ENCODE measurements at regions not wholly inside any gene's neighbourhood (a gene's known extent, or its start where the extent isn't known, plus 50 kb on each side); places are given as distances from the start of the nearest gene placed in this dataset.

DNA sequence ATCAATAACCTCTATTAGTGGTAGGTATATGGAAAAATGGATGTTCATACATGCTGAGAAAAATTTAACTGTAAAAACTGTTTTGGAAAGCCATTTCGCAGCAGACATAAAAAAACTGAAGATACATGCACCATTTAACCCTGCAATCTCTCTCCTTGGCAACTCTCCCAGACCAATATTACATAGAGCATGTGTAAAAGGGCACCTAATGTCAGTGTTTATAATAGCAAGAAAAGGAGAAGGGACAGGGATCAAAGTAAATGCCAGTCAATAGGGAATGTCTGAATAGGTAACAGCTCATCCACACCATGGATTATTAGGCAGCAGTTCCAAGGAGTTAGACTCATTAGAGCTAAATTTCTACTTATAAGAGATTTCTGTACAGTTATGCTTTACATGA lies 77.2 kb downstream of the BTG1 start:
- Mint-ChIP-seq H3K9me3 (ENCODE audit: low read depth) (no peaks in the 10 kb centered on the region), H3K27ac (ENCODE audit: unreplicated experiment) (no peak overlapping the region), H3K36me3 (ENCODE audit: low read depth) (no peaks in the 10 kb centered on the region), H3K27me3 (ENCODE audit: low read depth) (no peaks in the 10 kb centered on the region), H3K4me3 (ENCODE audit: unreplicated experiment) (no peak overlapping the region), H3K4me1 (ENCODE audit: low read depth) (peaks cover 28% of the 10 kb centered on the region)
- TF ChIP-seq, protein P1, sequence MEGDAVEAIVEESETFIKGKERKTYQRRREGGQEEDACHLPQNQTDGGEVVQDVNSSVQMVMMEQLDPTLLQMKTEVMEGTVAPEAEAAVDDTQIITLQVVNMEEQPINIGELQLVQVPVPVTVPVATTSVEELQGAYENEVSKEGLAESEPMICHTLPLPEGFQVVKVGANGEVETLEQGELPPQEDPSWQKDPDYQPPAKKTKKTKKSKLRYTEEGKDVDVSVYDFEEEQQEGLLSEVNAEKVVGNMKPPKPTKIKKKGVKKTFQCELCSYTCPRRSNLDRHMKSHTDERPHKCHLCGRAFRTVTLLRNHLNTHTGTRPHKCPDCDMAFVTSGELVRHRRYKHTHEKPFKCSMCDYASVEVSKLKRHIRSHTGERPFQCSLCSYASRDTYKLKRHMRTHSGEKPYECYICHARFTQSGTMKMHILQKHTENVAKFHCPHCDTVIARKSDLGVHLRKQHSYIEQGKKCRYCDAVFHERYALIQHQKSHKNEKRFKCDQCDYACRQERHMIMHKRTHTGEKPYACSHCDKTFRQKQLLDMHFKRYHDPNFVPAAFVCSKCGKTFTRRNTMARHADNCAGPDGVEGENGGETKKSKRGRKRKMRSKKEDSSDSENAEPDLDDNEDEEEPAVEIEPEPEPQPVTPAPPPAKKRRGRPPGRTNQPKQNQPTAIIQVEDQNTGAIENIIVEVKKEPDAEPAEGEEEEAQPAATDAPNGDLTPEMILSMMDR (IDR thresholded peaks at IDR 0.05) = no peak
- no peak for DNase-seq (ENCODE audit: low spot score)

DNA sequence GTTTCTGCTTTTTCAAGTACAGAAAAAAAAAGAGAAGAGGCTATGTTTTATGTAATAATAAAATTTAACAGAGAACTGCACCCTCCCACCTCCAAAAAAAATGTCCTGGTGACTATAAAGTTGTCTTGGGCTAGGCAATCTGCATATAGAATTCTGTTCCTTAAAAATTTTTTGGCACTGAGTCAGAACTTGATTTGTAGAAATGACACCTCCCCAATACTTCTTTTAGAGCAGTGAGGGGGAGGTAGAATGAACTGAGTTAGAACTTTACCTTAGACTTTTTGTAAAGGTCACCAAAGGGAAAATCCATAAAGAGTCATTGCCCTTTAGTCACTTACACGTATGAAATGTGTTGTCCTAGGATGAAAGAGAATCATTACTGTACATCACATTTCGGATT lies 80.0 kb downstream of the BTG1 start:
- Mint-ChIP-seq H3K27ac (ENCODE audit: unreplicated experiment) (no peak overlapping the region), H3K9me3 (ENCODE audit: low read depth) (no peaks in the 10 kb centered on the region)

GRCh38 chr12:92065018-92065499 lies 80.6 kb downstream of the BTG1 start:
- no peaks in the 10 kb centered on the region for H3K9me3 Mint-ChIP-seq (ENCODE audit: low read depth)
- H3K27me3 Mint-ChIP-seq (ENCODE audit: low read depth) = no peaks in the 10 kb centered on the region
- H3K36me3 Mint-ChIP-seq (ENCODE audit: low read depth) = no peaks in the 10 kb centered on the region
- peak overlapping the region; percentile 74 for H3K27ac Mint-ChIP-seq (ENCODE audit: unreplicated experiment)
- H3K4me3 Mint-ChIP-seq (ENCODE audit: unreplicated experiment) = peak overlapping the region; percentile 8
- DNase-seq (ENCODE audit: low spot score) = no peak
- H3K4me1 Mint-ChIP-seq (ENCODE audit: low read depth) = peaks cover 54% of the 10 kb centered on the region
- TF ChIP-seq, protein P1 (IDR thresholded peaks at IDR 0.05) = no peak

More for the DNA sequence above, 80.0 kb downstream of the BTG1 start:
- no peaks in the 10 kb centered on the region for H3K36me3 Mint-ChIP-seq (ENCODE audit: low read depth)
- no peak for DNase-seq (ENCODE audit: low spot score)
- H3K4me3 Mint-ChIP-seq (ENCODE audit: unreplicated experiment) = no peak overlapping the region
- no peaks in the 10 kb centered on the region for H3K27me3 Mint-ChIP-seq (ENCODE audit: low read depth)
- H3K4me1 Mint-ChIP-seq (ENCODE audit: low read depth) = peaks cover 52% of the 10 kb centered on the region
- TF ChIP-seq, protein P1 (IDR thresholded peaks at IDR 0.05) = no peak

DNA sequence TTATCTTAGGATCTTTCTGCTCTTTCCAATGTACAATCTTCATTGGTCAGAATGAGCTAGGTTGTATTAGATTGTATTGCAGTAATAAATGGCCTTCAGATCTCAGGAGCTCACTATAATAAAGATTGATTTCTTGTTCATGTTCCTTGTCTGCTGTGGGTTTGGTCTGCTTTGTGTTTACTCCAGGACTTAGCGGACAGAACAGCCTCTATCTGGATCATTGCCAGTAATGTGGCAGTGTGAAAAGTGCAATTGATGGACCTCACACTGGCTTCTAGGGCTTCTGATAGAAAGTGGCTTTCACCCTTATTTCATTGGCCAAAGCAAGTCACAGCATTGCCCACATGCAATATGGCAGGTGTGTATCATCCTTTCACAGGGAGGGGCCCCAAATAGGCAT lies 81.2 kb downstream of the BTG1 start:
- Mint-ChIP-seq H3K27ac (ENCODE audit: unreplicated experiment) (no peak overlapping the region), H3K9me3 (ENCODE audit: low read depth) (no peaks in the 10 kb centered on the region), H3K36me3 (ENCODE audit: low read depth) (no peaks in the 10 kb centered on the region), H3K4me3 (ENCODE audit: unreplicated experiment) (no peak overlapping the region), H3K4me1 (ENCODE audit: low read depth) (peaks cover 60% of the 10 kb centered on the region), H3K27me3 (ENCODE audit: low read depth) (no peaks in the 10 kb centered on the region)
- DNase-seq (ENCODE audit: low spot score) = no peak
- TF ChIP-seq, protein P1 (IDR thresholded peaks at IDR 0.05) = no peak

DNA sequence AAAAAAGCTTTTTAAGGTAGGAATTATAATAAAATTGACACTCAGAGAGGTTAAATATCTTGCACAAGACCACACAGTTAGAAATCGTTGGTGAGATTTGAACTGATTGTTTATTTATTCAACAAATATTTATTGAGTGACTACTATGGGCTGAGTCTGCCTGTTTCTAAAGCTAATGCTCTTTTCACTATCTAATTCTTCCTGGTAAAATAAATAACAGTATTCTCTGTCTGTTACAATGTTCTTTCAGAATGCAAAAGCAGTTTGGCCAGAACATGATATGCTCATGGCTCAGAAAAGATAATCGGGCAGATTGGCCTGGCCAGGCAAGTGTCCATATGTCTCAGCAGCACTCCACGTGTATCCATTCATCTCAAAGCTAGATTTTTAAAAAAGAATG lies 82.0 kb downstream of the BTG1 start:
- no peak overlapping the region for H3K4me3 Mint-ChIP-seq (ENCODE audit: unreplicated experiment)
- no peak for DNase-seq (ENCODE audit: low spot score)

More for the DNA sequence above, 82.0 kb downstream of the BTG1 start:
- Mint-ChIP-seq H3K27me3 (ENCODE audit: low read depth) (no peaks in the 10 kb centered on the region), H3K9me3 (ENCODE audit: low read depth) (no peaks in the 10 kb centered on the region), H3K4me1 (ENCODE audit: low read depth) (peaks cover 65% of the 10 kb centered on the region), H3K27ac (ENCODE audit: unreplicated experiment) (peak overlapping the region; percentile 25), H3K36me3 (ENCODE audit: low read depth) (no peaks in the 10 kb centered on the region)
- TF ChIP-seq, protein P1 (IDR thresholded peaks at IDR 0.05) = no peak
